Neutrophil (primary cell): ENCODE measurements at regions not wholly inside any gene's neighbourhood (a gene's known extent, or its start where the extent isn't known, plus 50 kb on each side); places are given as distances from the start of the nearest gene placed in this dataset.

Experiments used
- H3K27ac ChIP-seq: fragments of 200-600 bp; sonication (generic); 2 replicates; pipeline ENCODE4 v1.5.1; 2016; ENCODE audit warnings: mild to moderate bottlenecking, moderate library complexity
- H3K27me3 ChIP-seq: fragments of 200-600 bp; sonication (generic); 2 replicates; pipeline ENCODE4 v1.6.0; 2016; ENCODE audit warnings: mild to moderate bottlenecking
- H3K36me3 ChIP-seq: fragments of 200-600 bp; sonication (generic); 2 replicates; pipeline ENCODE4 v1.5.1; 2017
- H3K4me1 ChIP-seq, 2 experiments: fragments of 200-600 bp in 1 of 2; sonication (generic) in 1 of 2; 1 replicate in 1 of 2; 2 replicates in 1 of 2; pipeline versions ENCODE4 v1.5.1 to v1.6.1; 2013 to 2016; ENCODE audit warnings: low read depth in 1 of 2, low read length in 1 of 2, mild to moderate bottlenecking in 1 of 2, moderate library complexity in 1 of 2; ENCODE audit not compliant: control insufficient read depth in 1 of 2, insufficient read depth in 1 of 2
- H3K4me3 ChIP-seq, 2 experiments: fragments of 200-600 bp in 1 of 2; sonication (generic) in 1 of 2; 1 replicate in 1 of 2; 2 replicates in 1 of 2; pipeline ENCODE4 v1.5.1; 2013 to 2016; ENCODE audit warnings: low read depth in 1 of 2, low read length in 1 of 2, mild to moderate bottlenecking in 1 of 2, moderate library complexity in 1 of 2
- H3K9me3 ChIP-seq: fragments of 200-600 bp; sonication (generic); 2 replicates; pipeline ENCODE4 v1.5.1; 2016
- CTCF ChIP-seq: fragments of 200-600 bp; sonication (generic); IDR thresholded peaks from 2 replicates; pipeline ENCODE4 v1.5.1; 2016; ENCODE audit warnings: antibody characterized with exemption

GRCh38 chr11:92702805-92703448 is 266.5 kb upstream of the MTNR1B start:
- Histone ChIP-seq H3K27ac (no peak overlapping the region), H3K4me1 (no peaks in the 10 kb centered on the region), H3K4me3 (no peak overlapping the region), H3K27me3 (no peaks in the 10 kb centered on the region), H3K36me3 (no peaks in the 10 kb centered on the region), H3K9me3 (no peaks in the 10 kb centered on the region)
- TF ChIP-seq CTCF, result no peak

GRCh38 chr11:92703449-92703830 is 266.0 kb upstream of the MTNR1B start:
- Histone ChIP-seq H3K27me3 (no peaks in the 10 kb centered on the region), H3K36me3 (no peaks in the 10 kb centered on the region), H3K4me1 (no peaks in the 10 kb centered on the region), H3K4me3 (no peak overlapping the region), H3K27ac (no peak overlapping the region), H3K9me3 (no peaks in the 10 kb centered on the region)
- no peak for TF ChIP-seq CTCF

GRCh38 chr11:92707173-92707619 is 262.3 kb upstream of the MTNR1B start:
- no peak overlapping the region for H3K4me3 ChIP-seq
- H3K27ac ChIP-seq, result no peak overlapping the region
- TF ChIP-seq CTCF, result no peak
- H3K9me3 ChIP-seq, result no peaks in the 10 kb centered on the region
- H3K4me1 ChIP-seq, result no peaks in the 10 kb centered on the region
- no peaks in the 10 kb centered on the region for H3K36me3 ChIP-seq
- H3K27me3 ChIP-seq, result no peaks in the 10 kb centered on the region

- H3K9me3 ChIP-seq, result no peaks in the 10 kb centered on the region
- H3K4me3 ChIP-seq, result no peak overlapping the region
- H3K27ac ChIP-seq, result no peak overlapping the region
- TF ChIP-seq CTCF, result no peak
- H3K4me1 ChIP-seq, result no peaks in the 10 kb centered on the region
- no peaks in the 10 kb centered on the region for H3K36me3 ChIP-seq
- H3K27me3 ChIP-seq, result no peaks in the 10 kb centered on the region
These were observed 261.8 kb upstream of the MTNR1B start for GRCh38 chr11:92707665-92708064.

- no peaks in the 10 kb centered on the region for H3K4me1 ChIP-seq
- no peaks in the 10 kb centered on the region for H3K27me3 ChIP-seq
- H3K9me3 ChIP-seq, result no peaks in the 10 kb centered on the region
- H3K27ac ChIP-seq, result no peak overlapping the region
- H3K4me3 ChIP-seq, result no peak overlapping the region
- H3K36me3 ChIP-seq, result no peaks in the 10 kb centered on the region
- no peak for TF ChIP-seq CTCF
These were observed 260.1 kb upstream of the MTNR1B start for GRCh38 chr11:92709329-92709728.
